ENCODE measurements at regions not wholly inside any gene's neighbourhood (a gene's known extent, or its start where the extent isn't known, plus 50 kb on each side); places are given as distances from the start of the nearest gene placed in this dataset.
A peak's percentile ranks its signal among the peaks of the same experiment; 100 is the strongest.
"Not testable (repeated sequence)": the region's sequence is repeated elsewhere in the genome, so short reads cannot be mapped to it uniquely, and the experiment has no call there.

DNA sequence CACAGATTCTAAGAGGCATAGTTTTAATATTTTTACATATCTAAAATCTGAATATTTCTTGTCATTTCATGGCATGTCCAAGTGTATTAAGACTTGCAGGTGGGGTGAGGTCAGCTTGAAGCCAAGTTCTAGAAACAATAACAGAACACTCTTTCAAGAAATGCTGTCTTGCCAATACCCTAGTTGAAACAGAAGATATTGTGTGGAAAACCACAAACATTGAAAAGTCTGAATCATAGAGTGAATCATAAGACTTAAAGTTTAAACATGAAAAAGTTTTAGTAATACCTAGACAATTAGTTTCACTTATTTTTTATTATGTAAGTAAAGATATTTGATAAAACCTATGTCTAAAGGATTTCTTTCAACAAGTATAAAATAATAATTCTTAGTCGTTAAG is 191.5 kb upstream of the CAND1 start:
- DNase-seq (ENCODE audit: low spot score): peak; percentile 29

DNA sequence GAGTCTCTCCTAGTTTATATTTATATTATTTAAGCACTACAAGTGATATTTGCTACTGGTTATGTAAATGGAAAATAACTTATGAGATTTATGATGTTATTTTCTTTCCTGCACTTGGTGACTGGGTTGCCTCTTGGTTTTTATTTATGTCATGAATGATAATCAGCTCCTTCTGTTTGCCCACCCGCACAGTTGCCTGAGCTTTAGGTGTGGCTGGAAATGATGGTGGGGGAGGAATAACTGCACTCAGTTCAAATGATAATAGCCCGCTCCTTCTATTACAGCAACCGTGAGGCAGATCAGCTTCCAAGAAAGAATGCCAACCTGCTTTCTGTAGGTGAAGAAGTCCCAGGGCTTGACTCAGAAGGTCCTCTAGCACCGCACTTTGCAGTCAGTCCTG is 190.2 kb upstream of the CAND1 start:
- DNase-seq (ENCODE audit: low spot score): no peak

DNA sequence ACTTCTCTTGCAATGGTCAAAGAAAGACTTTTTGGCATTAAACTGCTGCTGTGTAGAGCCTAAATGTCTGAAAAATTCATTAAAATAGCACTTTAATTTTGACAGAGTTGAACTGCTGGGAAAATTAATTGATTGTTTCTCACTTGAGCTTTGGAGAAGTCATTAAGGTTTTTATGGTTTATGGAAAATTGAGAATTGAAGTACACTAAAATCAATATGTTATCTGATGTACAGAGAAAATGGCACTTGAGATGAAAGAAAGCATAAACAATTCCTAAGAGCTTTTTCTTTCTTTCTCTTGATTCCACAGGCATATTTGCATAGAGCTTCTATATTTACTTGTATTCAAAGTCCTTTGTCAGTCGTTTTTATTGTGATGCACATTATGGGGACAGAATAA is 188.5 kb upstream of the CAND1 start:
- DNase-seq (ENCODE audit: low spot score): no peak

DNA sequence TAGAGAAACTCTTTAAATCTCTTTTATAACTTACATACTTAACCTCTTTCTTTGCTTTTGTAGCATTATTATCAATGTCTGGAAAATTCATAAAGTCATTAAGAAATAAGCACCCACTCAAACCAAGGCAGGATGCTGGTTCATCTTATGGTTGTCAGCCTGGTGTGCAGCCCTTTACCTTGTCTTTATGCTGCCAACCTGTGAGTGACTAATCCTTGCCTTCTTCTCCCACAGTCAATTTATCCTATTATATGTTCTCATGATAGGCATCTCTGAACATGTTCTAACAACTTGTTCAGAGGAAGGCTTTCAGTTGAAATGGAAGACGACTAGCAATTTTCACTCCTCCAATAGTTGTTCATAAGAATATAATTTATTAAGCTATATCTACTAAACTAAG is 186.9 kb upstream of the CAND1 start:
- DNase-seq (ENCODE audit: low spot score): no peak

DNA sequence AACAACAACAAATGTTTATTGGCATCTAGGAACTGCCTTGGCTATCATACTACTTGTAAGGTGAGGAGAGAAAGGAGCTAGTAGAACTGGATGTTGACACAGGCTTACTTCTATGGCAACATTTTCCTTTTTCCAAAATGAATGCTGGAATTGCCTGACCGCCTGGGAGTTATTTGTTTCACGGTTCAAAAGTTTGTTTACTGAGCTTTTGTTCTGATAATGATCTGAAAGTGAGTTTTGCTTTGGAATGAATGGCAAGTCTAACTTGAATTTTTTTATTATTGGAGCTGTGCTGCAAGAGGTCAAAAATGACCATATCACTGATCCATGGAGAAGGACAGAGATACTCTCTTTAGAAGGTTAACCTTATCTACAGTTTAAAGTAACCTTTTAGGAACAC is 183.5 kb upstream of the CAND1 start:
- DNase-seq (ENCODE audit: low spot score): no peak

DNA sequence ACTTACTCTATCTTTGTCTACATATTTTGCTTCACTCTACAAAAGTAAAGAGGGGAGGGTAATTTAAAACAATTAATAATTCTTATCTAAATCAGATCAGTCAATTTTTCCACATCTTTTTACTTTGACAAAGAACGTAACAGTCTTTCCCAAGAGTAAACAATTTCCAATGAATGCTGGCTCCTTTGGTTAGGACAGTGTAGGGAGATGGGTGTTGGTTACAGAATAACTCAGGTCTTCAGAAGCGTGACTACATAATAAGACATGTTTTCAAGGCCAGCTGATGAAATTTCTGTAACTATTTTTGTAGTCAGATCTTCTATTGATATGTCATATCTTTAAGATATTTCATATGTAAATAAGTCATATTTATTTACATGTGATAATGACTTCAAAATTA is 183.0 kb upstream of the CAND1 start:
- no peak for DNase-seq (ENCODE audit: low spot score)

DNA sequence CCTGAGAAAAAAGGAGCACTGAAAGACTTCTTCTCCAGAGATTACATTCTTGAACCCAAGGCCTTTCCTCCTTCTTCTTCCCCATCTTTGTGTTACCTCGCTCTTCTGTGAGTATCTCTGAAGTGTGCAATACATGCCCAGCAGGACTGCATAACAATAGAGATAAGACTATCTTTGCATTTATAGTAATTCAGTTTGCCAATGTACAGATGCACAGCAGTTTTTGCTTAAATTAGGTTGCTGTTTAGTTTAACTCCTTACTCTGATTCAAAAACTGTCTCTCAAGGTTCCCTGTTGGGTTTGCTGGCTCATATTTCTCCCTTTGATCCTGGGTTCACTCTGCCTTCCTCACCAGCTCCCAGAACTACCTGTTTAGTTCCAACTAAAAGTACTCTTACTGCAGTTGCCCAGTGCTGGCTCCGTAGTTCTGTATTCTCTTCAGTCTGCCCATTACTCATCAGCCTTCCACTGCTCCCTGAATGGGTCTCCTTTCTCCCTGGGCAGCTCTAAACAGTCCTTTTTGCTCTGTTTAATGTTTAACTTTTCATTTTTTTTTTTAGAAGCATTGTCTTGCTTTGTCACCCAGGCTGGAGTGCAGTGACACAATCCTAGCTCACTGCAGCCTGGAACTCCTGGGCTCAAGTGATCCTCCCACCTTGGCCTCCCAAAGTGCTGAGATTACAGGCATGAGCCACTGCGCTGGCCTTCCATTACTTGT is 180.6 kb upstream of the CAND1 start:
- no peak for DNase-seq (ENCODE audit: low spot score)

DNA sequence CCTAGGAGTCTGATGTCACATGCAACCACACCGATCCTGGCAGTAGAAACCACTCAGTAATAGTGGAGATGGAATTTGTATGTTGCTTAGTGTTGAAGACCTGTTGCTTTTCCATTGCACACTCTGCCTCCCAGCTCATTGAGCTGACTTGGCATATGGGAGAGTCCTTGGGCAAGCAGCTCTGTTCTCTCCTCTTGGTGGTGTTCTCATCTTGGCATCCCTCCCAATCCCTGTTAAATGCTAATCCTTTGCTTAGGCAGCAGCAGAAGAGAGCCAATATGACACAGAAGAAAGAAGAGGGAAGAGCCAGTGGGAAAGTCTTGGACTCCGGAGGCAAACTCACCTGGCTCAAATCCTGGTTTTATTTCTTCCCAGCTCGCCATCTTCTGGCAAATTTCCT is 178.0 kb upstream of the CAND1 start:
- no peak for DNase-seq (ENCODE audit: low spot score)

DNA sequence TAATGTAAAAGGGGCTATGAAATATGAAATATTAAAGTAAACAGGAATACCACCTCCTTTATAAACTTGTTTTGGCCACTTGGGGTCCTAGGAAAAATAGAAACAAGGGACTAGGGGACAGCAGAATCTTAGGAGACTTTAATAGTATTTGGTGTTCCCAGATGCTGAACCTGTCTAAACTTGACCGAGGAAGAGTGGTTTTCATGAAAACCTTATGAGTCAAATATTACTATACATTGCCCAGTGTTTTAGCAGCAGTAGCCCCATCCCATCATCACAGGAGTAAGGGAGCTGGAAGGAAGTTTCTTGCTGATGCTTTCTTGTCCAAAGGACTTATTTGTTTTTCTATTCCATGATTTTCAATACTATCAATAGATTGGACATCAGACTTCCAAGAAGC is 177.5 kb upstream of the CAND1 start:
- DNase-seq (ENCODE audit: low spot score): no peak

DNA sequence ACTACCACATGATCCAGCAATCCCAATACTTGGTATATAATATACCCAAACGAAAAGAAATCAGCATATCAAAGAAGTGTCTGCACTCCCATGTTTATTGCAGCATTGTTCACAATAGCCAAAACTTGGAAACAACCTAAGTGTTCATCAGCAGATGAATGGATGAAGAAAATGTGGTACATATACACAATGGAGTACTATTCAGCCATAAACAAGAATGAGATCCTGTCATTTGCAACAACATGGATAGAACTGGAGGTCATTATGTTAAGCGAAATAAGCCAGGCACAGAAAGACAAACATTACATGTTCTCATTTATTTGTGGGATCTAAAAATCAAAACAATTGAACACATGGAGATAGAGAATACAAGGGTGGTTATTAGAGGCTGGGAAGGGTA is 176.2 kb upstream of the CAND1 start:
- DNase-seq (ENCODE audit: low spot score): not testable (repeated sequence)

DNA sequence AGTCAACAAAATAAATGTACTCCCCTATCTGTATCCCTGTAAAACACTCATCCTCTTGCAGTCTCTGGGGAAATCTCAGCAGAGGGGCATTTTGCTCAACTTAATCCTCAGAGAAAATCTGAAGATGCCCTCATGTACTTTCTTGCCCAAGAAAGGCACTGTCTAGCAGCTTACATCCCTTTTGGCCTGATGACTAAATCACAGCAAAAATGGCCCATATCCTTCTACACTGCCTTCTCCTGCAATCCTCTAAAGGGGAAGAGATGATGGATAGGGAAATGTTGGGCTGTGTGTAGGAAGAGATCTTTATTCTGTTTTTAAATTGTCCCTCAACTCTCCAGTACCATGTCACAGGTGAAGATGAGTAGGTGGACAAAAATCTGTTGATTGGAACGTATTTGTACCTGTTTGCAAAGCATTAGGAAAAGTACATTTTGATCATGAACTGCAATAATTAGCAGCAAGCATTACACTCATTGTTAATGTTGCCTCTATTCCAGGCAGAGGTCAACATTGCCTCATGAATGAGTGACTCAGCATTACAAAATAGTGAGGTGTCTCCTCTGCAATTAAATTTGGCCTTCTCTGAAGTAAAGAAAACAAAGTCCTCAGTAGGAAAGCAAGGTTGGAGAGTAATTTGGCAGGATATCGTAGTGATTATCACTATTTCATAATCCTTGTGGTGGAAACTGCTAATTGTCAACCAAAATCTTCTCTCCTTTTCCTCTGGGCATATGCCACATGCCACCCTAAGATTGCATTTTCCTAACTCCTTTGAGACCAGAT is 172.4 kb upstream of the CAND1 start:
- DNase-seq (ENCODE audit: low spot score): no peak

DNA sequence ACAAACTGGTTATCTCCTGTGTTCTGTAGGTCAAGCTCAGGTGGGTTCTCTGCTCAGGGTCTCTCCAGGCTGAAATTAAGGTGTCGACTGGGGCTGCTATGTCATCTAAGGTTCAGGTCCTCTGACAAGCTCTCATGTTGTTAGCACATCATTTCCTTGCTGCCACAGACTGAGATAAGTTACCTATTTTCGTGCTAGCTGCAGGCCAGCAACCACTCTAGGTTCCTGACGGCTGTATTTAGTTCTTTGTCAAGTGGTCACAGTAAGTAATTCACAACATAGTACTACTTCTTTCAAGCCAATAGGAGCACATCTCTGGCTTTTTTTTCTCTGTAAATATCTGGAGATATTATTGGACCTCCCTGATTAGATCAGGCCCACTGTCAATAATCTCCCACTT is 169.3 kb upstream of the CAND1 start:
- DNase-seq (ENCODE audit: low spot score): no peak

DNA sequence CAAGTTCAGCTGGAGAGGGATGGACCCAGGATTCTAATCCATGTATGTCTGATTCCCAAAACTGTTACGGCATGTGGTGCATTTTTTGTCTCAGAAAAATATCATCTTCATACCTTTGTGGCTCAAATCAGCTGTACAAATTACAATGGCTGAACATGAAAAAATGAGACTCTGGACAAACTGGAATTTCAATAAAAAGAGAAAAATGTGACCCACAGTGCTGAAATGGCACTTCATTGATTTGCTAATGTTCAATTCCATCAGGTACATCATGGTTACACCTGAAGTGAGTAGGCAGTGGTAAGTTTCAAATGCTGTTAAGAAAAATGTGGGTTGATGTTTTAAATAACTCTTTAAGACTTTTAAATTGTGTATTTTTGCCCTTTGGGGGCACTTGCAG is 165.6 kb upstream of the CAND1 start:
- no peak for DNase-seq (ENCODE audit: low spot score)

DNA sequence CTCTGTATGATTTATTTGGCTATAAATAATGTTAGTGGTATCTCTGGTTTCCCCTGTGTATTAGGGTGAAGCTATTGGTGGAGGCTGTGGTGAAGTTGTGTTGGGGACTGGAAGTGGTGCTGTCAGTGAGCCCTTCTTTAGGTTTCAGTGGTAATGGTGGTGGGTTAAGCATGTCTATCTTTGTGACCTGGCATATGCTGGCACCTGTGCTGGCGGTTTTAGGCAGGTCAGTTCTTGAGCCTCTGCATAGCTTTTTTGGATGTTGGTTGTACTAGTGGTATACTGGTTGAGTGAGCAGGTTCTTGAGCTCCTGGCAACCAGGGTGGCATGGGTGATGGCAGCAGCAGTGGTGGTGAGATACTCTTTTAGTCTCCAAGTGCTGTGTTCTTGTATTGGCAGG is 161.9 kb upstream of the CAND1 start:
- DNase-seq (ENCODE audit: low spot score): no peak

DNA sequence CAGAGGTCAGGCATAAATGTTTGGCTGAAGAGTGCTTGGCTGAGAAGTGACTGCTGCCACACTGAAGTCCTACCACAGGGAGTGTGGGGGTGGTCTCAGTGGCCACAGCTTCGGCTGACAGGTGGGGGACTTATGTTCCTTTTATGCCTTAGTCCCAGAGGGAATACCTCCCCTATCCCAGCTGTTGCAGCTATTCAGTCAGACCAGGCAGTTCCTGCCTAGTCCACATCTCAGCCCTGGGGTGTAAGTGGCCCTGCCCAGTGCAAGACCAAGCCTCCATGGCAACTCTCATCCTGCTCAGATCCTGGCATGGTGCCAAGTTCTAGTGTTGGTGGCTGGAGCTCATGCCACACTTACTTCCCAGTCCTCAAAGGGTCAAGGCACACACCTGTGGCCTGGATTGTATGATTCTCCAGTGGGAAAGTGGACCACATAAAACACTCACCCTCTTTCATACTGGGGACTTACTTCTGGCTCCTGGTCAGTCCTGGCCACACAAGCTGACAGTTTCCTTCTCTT is 161.3 kb upstream of the CAND1 start:
- no peak for DNase-seq (ENCODE audit: low spot score)

DNA sequence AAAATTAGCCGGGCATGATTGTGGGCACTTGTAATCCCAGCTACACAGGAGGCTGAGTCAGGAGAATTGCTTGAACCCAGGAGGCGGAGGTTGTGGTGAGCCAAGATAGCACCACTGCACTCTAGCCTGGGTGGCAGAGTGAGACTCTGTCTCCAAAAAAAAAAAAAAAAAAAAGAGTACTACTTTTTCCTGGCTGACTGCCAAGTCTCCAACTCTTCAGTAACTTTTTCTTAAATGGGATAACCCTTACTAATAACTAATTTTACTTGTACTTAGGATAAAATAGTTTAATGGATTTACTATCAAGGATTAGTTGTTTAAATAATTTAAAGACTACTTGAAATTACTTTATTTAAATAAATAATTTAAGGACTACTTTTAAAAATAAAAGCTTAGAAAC is 158.8 kb upstream of the CAND1 start:
- not testable (repeated sequence) for DNase-seq (ENCODE audit: low spot score)

DNA sequence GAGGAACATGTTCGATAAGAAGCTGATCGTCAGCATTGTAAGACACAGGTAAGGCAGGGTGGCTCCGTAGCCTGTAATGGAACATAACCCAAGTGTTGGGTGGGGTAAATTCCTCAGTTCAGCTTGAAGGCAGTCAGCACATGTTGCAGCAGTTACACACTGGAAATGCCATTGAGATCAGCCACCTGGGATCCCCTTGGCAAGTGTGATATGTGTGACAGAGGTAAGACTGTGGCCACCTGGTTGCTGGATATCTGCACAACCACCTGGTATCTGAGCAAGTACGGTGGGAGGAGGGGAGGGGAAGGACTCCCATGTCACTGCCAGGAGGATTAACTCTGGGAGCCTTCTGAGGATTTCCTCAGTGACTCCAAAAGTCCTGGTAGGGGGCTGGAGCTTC is 158.0 kb upstream of the CAND1 start:
- DNase-seq (ENCODE audit: low spot score): no peak

DNA sequence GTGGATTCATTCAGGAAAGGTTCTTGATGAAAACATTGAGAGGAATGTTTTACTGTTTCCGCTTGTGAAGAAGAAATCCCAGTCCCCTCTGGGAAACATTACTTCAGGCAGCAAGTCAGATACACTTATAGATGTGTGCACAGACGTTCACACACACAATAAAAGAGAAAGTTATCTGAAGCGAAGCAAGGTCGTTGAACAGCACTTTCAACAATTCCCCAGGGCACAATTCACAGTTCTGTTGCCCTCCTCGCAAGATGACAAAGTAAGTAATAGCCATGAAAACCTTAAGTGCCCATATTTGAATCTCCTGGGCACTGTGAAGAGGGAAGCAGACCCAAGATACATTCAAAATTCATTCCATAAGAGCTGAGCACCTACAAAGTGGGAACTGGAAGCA is 156.6 kb upstream of the CAND1 start:
- no peak for DNase-seq (ENCODE audit: low spot score)

DNA sequence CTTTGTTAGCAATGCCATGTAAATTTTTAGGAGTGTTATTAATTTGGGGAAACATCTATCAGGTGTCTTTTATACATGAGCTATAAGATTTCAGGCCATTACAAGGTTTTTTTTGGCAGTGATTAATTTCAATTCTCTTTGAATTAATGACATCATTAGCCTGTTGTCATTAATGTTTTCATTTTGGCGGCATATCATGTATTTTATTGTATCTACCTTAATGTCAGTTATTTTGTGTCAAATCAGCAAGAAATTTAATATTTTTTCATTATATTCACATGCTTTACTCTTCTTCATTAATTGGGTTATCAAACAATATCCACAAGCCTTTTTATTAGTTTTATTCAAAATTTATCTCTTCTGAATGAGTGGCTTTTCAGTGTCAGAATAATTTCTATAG is 153.0 kb upstream of the CAND1 start:
- no peak for DNase-seq (ENCODE audit: low spot score)

DNA sequence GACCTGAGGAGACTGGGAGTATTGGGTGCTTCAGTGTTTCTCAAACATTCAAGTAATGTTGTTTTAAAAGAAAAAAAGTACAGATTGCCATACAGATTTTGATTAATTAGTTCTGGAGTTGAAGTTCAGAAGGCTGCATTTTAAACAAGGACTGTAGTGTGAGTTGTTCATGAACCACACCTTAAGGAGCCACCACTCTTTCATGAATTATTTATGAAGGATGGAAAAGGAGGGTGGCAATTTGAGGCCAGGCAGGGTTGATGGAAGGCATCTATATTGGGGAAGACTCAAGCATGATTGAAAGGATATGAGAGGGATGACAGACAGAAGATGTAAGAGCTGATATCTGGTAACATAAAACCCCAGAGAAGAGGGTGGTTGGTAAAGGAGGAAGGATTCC is 146.6 kb upstream of the CAND1 start:
- no peak for DNase-seq (ENCODE audit: low spot score)

DNA sequence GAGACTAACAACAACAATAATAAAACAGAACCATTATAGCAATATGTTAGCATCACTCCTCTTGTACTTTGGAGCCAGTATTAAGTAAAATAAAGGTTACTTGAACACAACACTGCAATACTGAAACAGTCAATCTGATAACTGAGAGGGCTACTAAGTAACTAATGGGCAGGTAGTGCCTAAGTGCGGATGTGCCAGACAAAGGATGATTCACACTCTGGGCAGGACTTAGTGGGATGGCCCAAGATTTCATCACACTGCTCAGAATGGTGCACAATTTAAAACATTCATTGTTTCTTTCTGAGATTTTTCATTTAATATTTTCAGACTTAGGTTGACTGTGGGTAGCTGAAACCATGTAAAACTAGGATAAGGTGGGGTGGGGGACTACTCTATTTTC is 131.9 kb upstream of the CAND1 start:
- no peak for DNase-seq (ENCODE audit: low spot score)

DNA sequence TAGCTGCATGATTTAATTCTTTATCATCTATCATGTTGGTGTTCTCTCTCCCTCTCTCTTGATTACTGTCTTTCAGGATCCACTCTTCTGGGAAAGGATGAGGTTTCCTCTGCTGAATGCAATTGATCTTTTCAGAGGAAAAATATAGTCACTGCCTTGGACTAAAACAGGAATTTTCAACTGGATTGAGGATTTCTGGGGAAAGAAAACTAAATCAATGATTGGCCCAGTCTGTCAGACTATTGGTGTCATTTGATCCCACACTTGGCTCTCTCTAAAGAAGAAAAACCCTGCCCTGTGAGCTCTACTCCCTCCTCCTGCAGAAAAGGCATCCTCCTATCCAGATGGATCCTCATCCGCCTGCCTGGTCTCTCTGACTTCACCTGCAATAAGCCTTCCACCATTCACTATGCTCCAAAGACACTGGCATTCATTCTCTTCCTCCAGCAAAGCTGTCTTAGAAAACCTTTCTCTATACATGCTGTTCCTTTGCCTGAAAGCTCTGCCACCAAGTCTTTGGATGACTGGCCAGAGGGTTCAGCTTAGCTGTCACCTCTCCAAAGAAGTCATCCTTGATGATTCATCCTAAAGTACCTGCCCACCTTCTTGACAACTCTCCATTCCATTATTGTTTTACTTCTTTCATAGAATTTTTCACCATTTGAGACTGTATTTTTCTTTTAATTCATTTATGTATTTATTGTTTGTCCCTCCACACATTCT is 127.7 kb upstream of the CAND1 start:
- no peak for DNase-seq (ENCODE audit: low spot score)

DNA sequence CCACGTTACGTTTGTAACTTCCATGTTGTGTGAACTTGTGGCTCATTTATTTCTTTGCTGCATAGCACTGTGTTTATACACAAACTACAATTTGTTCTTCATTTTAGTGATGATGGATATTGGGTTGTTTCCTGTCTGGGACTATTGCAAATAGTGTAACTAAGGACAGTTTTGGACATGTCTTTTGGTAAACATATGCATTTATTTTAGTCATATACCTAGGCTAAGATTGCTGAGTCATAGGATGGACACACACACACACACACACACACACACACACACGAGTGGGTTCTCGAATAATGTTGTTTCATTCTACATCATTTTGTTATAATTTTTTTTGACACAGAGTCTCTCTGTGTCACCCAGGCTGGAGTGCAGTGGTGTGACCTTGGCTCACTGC is 123.5 kb upstream of the CAND1 start:
- DNase-seq (ENCODE audit: low spot score): no peak
